GM12878 (cell line): ENCODE measurements at regions not wholly inside any gene's neighbourhood (a gene's known extent, or its start where the extent isn't known, plus 50 kb on each side); places are given as distances from the start of the nearest gene placed in this dataset.

ENCODE experiments used
- ATAC-seq: fragments of 200-7000 bp; cut with Tn5 transposase; 3 replicates; pipeline ENCODE4 v1.9.1; 2020; ENCODE audit warnings: mild to moderate bottlenecking, moderate library complexity
- BruUV-seq: library from RNA; stranded (reverse); fragments of 400-500 nt; replicated peaks from 2 replicates; lab custom pipeline; 2021; lab: Mats Ljungman, UMichigan
- CTCF ChIA-PET: fragments of 300-600 bp; sonication (Branson Sonifier 250); formaldehyde crosslinking; extraction: SDS; loops from one replicate; lab custom pipeline; 2021; ENCODE audit warnings: inconsistent platforms; lab: Yijun Ruan, JAX
- POLR2A ChIA-PET: fragments of 350-600 bp; formaldehyde crosslinking; extraction: SDS; loops from one replicate; lab custom pipeline; 2021; ENCODE audit warnings: inconsistent platforms; lab: Charles Lee
- RAD21 ChIA-PET: fragments of 300-600 bp; sonication (Branson Sonifier 250); formaldehyde crosslinking; loops from one replicate; lab custom pipeline; 2023; ENCODE audit warnings: antibody characterized with exemption; ENCODE audit not compliant: unreplicated experiment; lab: Charles Lee
- SMC1A ChIA-PET: fragments of 300-600 bp; sonication (Branson Sonifier 250); formaldehyde crosslinking; loops from one replicate; lab custom pipeline; 2023; ENCODE audit not compliant: unreplicated experiment, uncharacterized antibody; lab: Charles Lee
- DNase-seq: peaks from one replicate; pipeline ENCODE4 v3.0.0-alpha.2; 2011; ENCODE audit warnings: low read depth, low spot score
- FAIRE-seq: peaks from 3 replicates; lab custom pipeline; 2011; peaks lifted over from hg19 to GRCh38; lab: Jason Lieb, UNC
- H2AFZ ChIP-seq: 2 replicates; pipeline ENCODE4 v1.6.0; 2011; ENCODE audit warnings: low read depth, low read length, control low read depth; ENCODE audit not compliant: control insufficient read depth
- H3K27ac ChIP-seq: 2 replicates; pipeline ENCODE4 v1.5.1; 2011; ENCODE audit warnings: control low read depth; ENCODE audit not compliant: control insufficient read depth, insufficient read depth
- H3K27me3 ChIP-seq, 2 experiments: replicated peaks in 1 of 2; 2 replicates each; pipeline versions ENCODE4 v1.6.0 to v1.6.1; 2011; ENCODE audit warnings: low read length in 1 of 2; ENCODE audit not compliant: control insufficient read depth in 2 of 2, insufficient read depth in 2 of 2
- H3K36me3 ChIP-seq, 2 experiments: 2 replicates each; pipeline ENCODE4 v1.5.1; 2011; ENCODE audit warnings: low read length in 1 of 2; ENCODE audit not compliant: control insufficient read depth in 2 of 2, insufficient read depth in 2 of 2
- H3K4me1 ChIP-seq: 2 replicates; pipeline ENCODE4 v1.6.1; 2011; ENCODE audit warnings: mild to moderate bottlenecking, low read length, moderate library complexity, mixed read lengths; ENCODE audit not compliant: control insufficient read depth, insufficient read depth
- H3K4me2 ChIP-seq: 2 replicates; pipeline ENCODE4 v1.6.0; 2011; ENCODE audit warnings: control low read depth; ENCODE audit not compliant: control insufficient read depth, insufficient read depth
- H3K4me3 ChIP-seq: fragments of 200-600 bp; sonication (generic); 2 replicates; pipeline ENCODE4 v1.5.1; 2016
- H3K79me2 ChIP-seq: 2 replicates; pipeline ENCODE4 v1.6.0; 2011; ENCODE audit warnings: low read length; ENCODE audit not compliant: control insufficient read depth, insufficient read depth
- H3K9ac ChIP-seq: 2 replicates; pipeline ENCODE4 v1.8.0; 2011; ENCODE audit warnings: low read length, control low read depth, mixed read lengths; ENCODE audit not compliant: control insufficient read depth, insufficient read depth
- H3K9me3 ChIP-seq: replicated peaks from 3 replicates; pipeline ENCODE4 v1.5.1; 2011; ENCODE audit warnings: mild to moderate bottlenecking, low read length; ENCODE audit not compliant: control insufficient read depth, insufficient read depth
- H4K20me1 ChIP-seq: 2 replicates; pipeline ENCODE4 v1.6.0; 2011; ENCODE audit not compliant: control insufficient read depth, insufficient read depth
- CBX5 ChIP-seq: sonication (generic); IDR thresholded peaks from 2 replicates; pipeline ENCODE4 v1.6.1; 2016; ENCODE audit warnings: low read depth, moderate library complexity, mild to moderate bottlenecking, inconsistent platforms
- CEBPB ChIP-seq, 2 experiments: fragments of 150-350 bp in 1 of 2; IDR thresholded peaks; 2 replicates each; pipeline ENCODE4 v1.6.1; 2012 to 2014; ENCODE audit warnings: low read depth in 2 of 2, low read length in 2 of 2, borderline replicate concordance in 1 of 2, inconsistent platforms in 1 of 2
- CEBPZ ChIP-seq: fragments of 150-350 bp; IDR thresholded peaks from 2 replicates; pipeline ENCODE4 v1.6.1; 2016; ENCODE audit warnings: low read depth, low read length
- E2F4 ChIP-seq: IDR thresholded peaks from 2 replicates; pipeline ENCODE4 v1.6.1; 2012; ENCODE audit warnings: low read depth, low read length, improper control_type of control experiment
- FOXK2 ChIP-seq: fragments of 450-650 bp; IDR thresholded peaks from 2 replicates; pipeline ENCODE4 v1.6.1; 2017; ENCODE audit warnings: mild to moderate bottlenecking, moderate library complexity
- KDM1A ChIP-seq: fragments of 200-600 bp; sonication (generic); IDR thresholded peaks from 2 replicates; pipeline ENCODE4 v1.6.1; 2016; ENCODE audit warnings: borderline replicate concordance
- MTA2 ChIP-seq: fragments of 450-650 bp; IDR thresholded peaks from 2 replicates; pipeline ENCODE4 v1.6.1; 2016; ENCODE audit warnings: low read depth, mild to moderate bottlenecking, moderate library complexity
- PAX8 ChIP-seq: fragments of 450-650 bp; IDR thresholded peaks from 2 replicates; pipeline ENCODE4 v1.6.1; 2017; ENCODE audit warnings: mild to moderate bottlenecking, moderate library complexity
- RAD21 ChIP-seq: IDR thresholded peaks from 2 replicates; pipeline ENCODE4 v1.6.1; 2011; ENCODE audit warnings: mild to moderate bottlenecking, low read depth, low read length, moderate library complexity; ENCODE audit not compliant: insufficient read depth
- SMAD1 ChIP-seq: fragments of 450-650 bp; IDR thresholded peaks from 2 replicates; pipeline ENCODE4 v1.6.1; 2018; ENCODE audit warnings: mild to moderate bottlenecking, low read depth; ENCODE audit not compliant: partially characterized antibody
- TBL1XR1 ChIP-seq: IDR thresholded peaks from 2 replicates; pipeline ENCODE4 v1.6.1; 2012; ENCODE audit warnings: low read depth, low read length, improper control_type of control experiment
- WRNIP1 ChIP-seq: IDR thresholded peaks from 2 replicates; pipeline ENCODE4 v1.6.1; 2011; ENCODE audit warnings: low read depth, low read length, improper control_type of control experiment, borderline replicate concordance
- ZNF207 ChIP-seq: fragments of 450-650 bp; IDR thresholded peaks from 2 replicates; pipeline ENCODE4 v1.6.1; 2014; ENCODE audit warnings: antibody characterized with exemption, mild to moderate bottlenecking, borderline replicate concordance
- ZNF217 ChIP-seq: fragments of 450-650 bp; IDR thresholded peaks from 2 replicates; pipeline ENCODE4 v1.6.1; 2017; ENCODE audit warnings: antibody characterized with exemption, mild to moderate bottlenecking
- ZNF24 ChIP-seq: fragments of 450-650 bp; IDR thresholded peaks from 2 replicates; pipeline ENCODE4 v1.6.1; 2017; ENCODE audit warnings: antibody characterized with exemption, mild to moderate bottlenecking
- ZNF622 ChIP-seq: fragments of 450-650 bp; IDR thresholded peaks from 2 replicates; pipeline ENCODE4 v1.6.1; 2017; ENCODE audit warnings: mild to moderate bottlenecking, inconsistent platforms
- WGBS: methylation state at CpG from one replicate; pipeline ENCODE4 v1.1.6; 2016; ENCODE audit warnings: low lambda C conversion rate; ENCODE audit not compliant: insufficient replicate concordance, insufficient coverage; ENCODE audit errors: missing lambda C conversion rate; 5-methylcytosine and 5-hydroxymethylcytosine counted together
- in situ Hi-C: fragments of 300-500 bp; cut with MboI; formaldehyde crosslinking; loops from 9 replicates; pipeline ENCODE4 v1.14.3; 2018; ENCODE audit warnings: mixed read lengths
- intact Hi-C: fragments of 100-400 bp; cut with micrococcal nuclease; formaldehyde crosslinking; loops from one replicate; pipeline ENCODE4 v1.14.2; 2022; ENCODE audit not compliant: unreplicated experiment
- TF ChIP-seq, protein P1 (sequence below): IDR thresholded peaks from 2 replicates; pipeline ENCODE4 v1.6.1; 2012; ENCODE audit warnings: low read depth, low read length, improper control_type of control experiment
- TF ChIP-seq, protein P2 (sequence below): fragments of 450-650 bp; IDR thresholded peaks from 2 replicates; pipeline ENCODE4 v1.6.1; 2017; ENCODE audit warnings: mild to moderate bottlenecking, moderate library complexity

- H3K36me3 ChIP-seq = no peaks in the 10 kb centered on the region
- no peak overlapping the region for H2AFZ ChIP-seq
- ChIA-PET POLR2A (no interaction called here), CTCF (no interaction called here), RAD21 (no interaction called here), SMC1A (no interaction called here)
- DNase-seq (no peak), FAIRE-seq (no peak), ATAC-seq (no peak)
- no peak overlapping the region for H3K27ac ChIP-seq
- H3K4me2 ChIP-seq = no peak overlapping the region
- in situ Hi-C loops (no loop called here), intact Hi-C loops (no loop called here)
- H3K4me1 ChIP-seq = no peaks in the 10 kb centered on the region
- H3K9me3 ChIP-seq = no peaks in the 10 kb centered on the region
- no peaks in the 10 kb centered on the region for H3K79me2 ChIP-seq
- H3K27me3 ChIP-seq = no peaks in the 10 kb centered on the region
- 7% methylated on average over 2 of the region's 2 CpGs for WGBS
- no TSS peak for BruUV-seq
- H4K20me1 ChIP-seq = no peaks in the 10 kb centered on the region
- no peak overlapping the region for H3K9ac ChIP-seq
- H3K4me3 ChIP-seq = no peak overlapping the region
- TF ChIP-seq ZNF24 (no peak), WRNIP1 (no peak), ZNF622 (no peak), TBL1XR1 (no peak), ZNF217 (no peak), ZNF207 (no peak), MTA2 (no peak), KDM1A (no peak), PAX8 (no peak), RAD21 (no peak), CEBPZ (no peak), CEBPB (IDR thresholded peaks at IDR 0.05; ENCODE audit: borderline replicate concordance in 1 of 2, low read depth in 2 of 2, low read length in 2 of 2) (no peak), SMAD1 (no peak), E2F4 (no peak), CBX5 (no peak), FOXK2 (no peak)
- TF ChIP-seq, protein P1, sequence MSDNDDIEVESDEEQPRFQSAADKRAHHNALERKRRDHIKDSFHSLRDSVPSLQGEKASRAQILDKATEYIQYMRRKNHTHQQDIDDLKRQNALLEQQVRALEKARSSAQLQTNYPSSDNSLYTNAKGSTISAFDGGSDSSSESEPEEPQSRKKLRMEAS = no peak
- TF ChIP-seq, protein P2, sequence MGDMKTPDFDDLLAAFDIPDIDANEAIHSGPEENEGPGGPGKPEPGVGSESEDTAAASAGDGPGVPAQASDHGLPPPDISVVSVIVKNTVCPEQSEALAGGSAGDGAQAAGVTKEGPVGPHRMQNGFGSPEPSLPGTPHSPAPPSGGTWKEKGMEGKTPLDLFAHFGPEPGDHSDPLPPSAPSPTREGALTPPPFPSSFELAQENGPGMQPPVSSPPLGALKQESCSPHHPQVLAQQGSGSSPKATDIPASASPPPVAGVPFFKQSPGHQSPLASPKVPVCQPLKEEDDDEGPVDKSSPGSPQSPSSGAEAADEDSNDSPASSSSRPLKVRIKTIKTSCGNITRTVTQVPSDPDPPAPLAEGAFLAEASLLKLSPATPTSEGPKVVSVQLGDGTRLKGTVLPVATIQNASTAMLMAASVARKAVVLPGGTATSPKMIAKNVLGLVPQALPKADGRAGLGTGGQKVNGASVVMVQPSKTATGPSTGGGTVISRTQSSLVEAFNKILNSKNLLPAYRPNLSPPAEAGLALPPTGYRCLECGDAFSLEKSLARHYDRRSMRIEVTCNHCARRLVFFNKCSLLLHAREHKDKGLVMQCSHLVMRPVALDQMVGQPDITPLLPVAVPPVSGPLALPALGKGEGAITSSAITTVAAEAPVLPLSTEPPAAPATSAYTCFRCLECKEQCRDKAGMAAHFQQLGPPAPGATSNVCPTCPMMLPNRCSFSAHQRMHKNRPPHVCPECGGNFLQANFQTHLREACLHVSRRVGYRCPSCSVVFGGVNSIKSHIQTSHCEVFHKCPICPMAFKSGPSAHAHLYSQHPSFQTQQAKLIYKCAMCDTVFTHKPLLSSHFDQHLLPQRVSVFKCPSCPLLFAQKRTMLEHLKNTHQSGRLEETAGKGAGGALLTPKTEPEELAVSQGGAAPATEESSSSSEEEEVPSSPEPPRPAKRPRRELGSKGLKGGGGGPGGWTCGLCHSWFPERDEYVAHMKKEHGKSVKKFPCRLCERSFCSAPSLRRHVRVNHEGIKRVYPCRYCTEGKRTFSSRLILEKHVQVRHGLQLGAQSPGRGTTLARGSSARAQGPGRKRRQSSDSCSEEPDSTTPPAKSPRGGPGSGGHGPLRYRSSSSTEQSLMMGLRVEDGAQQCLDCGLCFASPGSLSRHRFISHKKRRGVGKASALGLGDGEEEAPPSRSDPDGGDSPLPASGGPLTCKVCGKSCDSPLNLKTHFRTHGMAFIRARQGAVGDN = no peak
Observed at GRCh38 chr11:25159341-25159740, 662.5 kb downstream of the LUZP2 start.
